ENCODE measurements at regions not wholly inside any gene's neighbourhood (a gene's known extent, or its start where the extent isn't known, plus 50 kb on each side); places are given as distances from the start of the nearest gene placed in this dataset.

GRCh38 chrX:23269923-23270322 is 64.7 kb upstream of the PTCHD1 start:
- no peak for DNase-seq (ENCODE audit: low read depth)
- TF ChIP-seq CTCF (IDR thresholded peaks at IDR 0.05; ENCODE audit: insufficient read depth, low read length, poor library complexity, severe bottlenecking), result no peak
- Histone ChIP-seq H3K27me3 (ENCODE audit: control insufficient read depth, insufficient read depth, low read length) (no peaks in the 10 kb centered on the region), H3K36me3 (ENCODE audit: control insufficient read depth, insufficient read depth, low read length) (no peaks in the 10 kb centered on the region), H3K4me3 (ENCODE audit: low read depth, low read length) (no peak overlapping the region)

- no peak overlapping the region for H3K4me3 ChIP-seq (ENCODE audit: low read depth, low read length)
- H3K27me3 ChIP-seq (ENCODE audit: control insufficient read depth, insufficient read depth, low read length), result no peaks in the 10 kb centered on the region
- no peaks in the 10 kb centered on the region for H3K36me3 ChIP-seq (ENCODE audit: control insufficient read depth, insufficient read depth, low read length)
- TF ChIP-seq CTCF (IDR thresholded peaks at IDR 0.05; ENCODE audit: insufficient read depth, low read length, poor library complexity, severe bottlenecking), result no peak
- DNase-seq (ENCODE audit: low read depth), result no peak
These were observed 63.6 kb upstream of the PTCHD1 start for GRCh38 chrX:23271026-23271425.

GRCh38 chrX:23276475-23276874 is 58.2 kb upstream of the PTCHD1 start:
- Histone ChIP-seq H3K36me3 (ENCODE audit: control insufficient read depth, insufficient read depth, low read length) (no peaks in the 10 kb centered on the region), H3K4me3 (ENCODE audit: low read depth, low read length) (no peak overlapping the region), H3K27me3 (ENCODE audit: control insufficient read depth, insufficient read depth, low read length) (no peaks in the 10 kb centered on the region)
- no peak for TF ChIP-seq CTCF (IDR thresholded peaks at IDR 0.05; ENCODE audit: insufficient read depth, low read length, poor library complexity, severe bottlenecking)
- DNase-seq (ENCODE audit: low read depth), result no peak
